Osteocyte (in vitro differentiated cells): ENCODE measurements at regions not wholly inside any gene's neighbourhood (a gene's known extent, or its start where the extent isn't known, plus 50 kb on each side); places are given as distances from the start of the nearest gene placed in this dataset.

Experiments
- DNase-seq: peaks from one replicate; pipeline ENCODE4 v3.0.0; 2021; ENCODE audit warnings: mixed read lengths; ENCODE audit not compliant: unreplicated experiment; ENCODE audit errors: extremely low spot score
- H3K27ac Mint-ChIP-seq: one replicate; pipeline ENCODE4 v1.8.0; 2021; ENCODE audit warnings: mild to moderate bottlenecking, mixed read lengths; ENCODE audit not compliant: unreplicated experiment
- H3K27me3 Mint-ChIP-seq: one replicate; pipeline ENCODE4 v1.8.0; 2021; ENCODE audit warnings: mixed read lengths; ENCODE audit not compliant: unreplicated experiment
- H3K36me3 Mint-ChIP-seq: one replicate; pipeline ENCODE4 v1.8.0; 2021; ENCODE audit warnings: mixed read lengths; ENCODE audit not compliant: unreplicated experiment
- H3K4me1 Mint-ChIP-seq: one replicate; pipeline ENCODE4 v1.8.0; 2021; ENCODE audit warnings: mixed read lengths; ENCODE audit not compliant: unreplicated experiment
- H3K4me3 Mint-ChIP-seq: one replicate; pipeline ENCODE4 v1.8.0; 2021; ENCODE audit warnings: mild to moderate bottlenecking, moderate library complexity, mixed read lengths; ENCODE audit not compliant: unreplicated experiment
- H3K9me3 Mint-ChIP-seq: one replicate; pipeline ENCODE4 v1.8.0; 2021; ENCODE audit warnings: mixed read lengths; ENCODE audit not compliant: unreplicated experiment
- CTCF ChIP-seq: fragments of 200-600 bp; sonication (generic); IDR thresholded peaks from 2 replicates; pipeline ENCODE4 v1.5.0; 2021; ENCODE audit warnings: antibody characterized with exemption, mild to moderate bottlenecking, moderate library complexity

- no peak overlapping the region for H3K27ac Mint-ChIP-seq
- no peaks in the 10 kb centered on the region for H3K27me3 Mint-ChIP-seq
These were observed 175.9 kb upstream of the KCND3 start for GRCh38 chr1:112165375-112165774.

GRCh38 chr1:112169517-112169916, 180.0 kb upstream of the KCND3 start:
- Mint-ChIP-seq H3K4me1 (no peaks in the 10 kb centered on the region), H3K4me3 (no peak overlapping the region), H3K27me3 (no peaks in the 10 kb centered on the region), H3K9me3 (peaks cover 4% of the 10 kb centered on the region), H3K27ac (no peak overlapping the region), H3K36me3 (no peaks in the 10 kb centered on the region)
- no peak for TF ChIP-seq CTCF
- no peak for DNase-seq

More at GRCh38 chr1:112165375-112165774, 175.9 kb upstream of the KCND3 start:
- no peak for DNase-seq
- Mint-ChIP-seq H3K9me3 (peaks cover 6% of the 10 kb centered on the region), H3K4me1 (no peaks in the 10 kb centered on the region), H3K4me3 (no peak overlapping the region), H3K36me3 (no peaks in the 10 kb centered on the region)
- no peak for TF ChIP-seq CTCF

- TF ChIP-seq CTCF = no peak
- no peaks in the 10 kb centered on the region for H3K27me3 Mint-ChIP-seq
These were observed 182.9 kb upstream of the KCND3 start for GRCh38 chr1:112172294-112172882.

GRCh38 chr1:112177314-112177713, 187.8 kb upstream of the KCND3 start:
- DNase-seq = no peak
- no peak overlapping the region for H3K27ac Mint-ChIP-seq
- H3K36me3 Mint-ChIP-seq = no peaks in the 10 kb centered on the region
- H3K27me3 Mint-ChIP-seq = no peaks in the 10 kb centered on the region
- H3K9me3 Mint-ChIP-seq = peaks cover under 1% of the 10 kb centered on the region
- no peak overlapping the region for H3K4me3 Mint-ChIP-seq
- no peaks in the 10 kb centered on the region for H3K4me1 Mint-ChIP-seq
- TF ChIP-seq CTCF = no peak

More at GRCh38 chr1:112172294-112172882, 182.9 kb upstream of the KCND3 start:
- Mint-ChIP-seq H3K9me3 (peaks cover 4% of the 10 kb centered on the region), H3K36me3 (no peaks in the 10 kb centered on the region), H3K4me1 (no peaks in the 10 kb centered on the region), H3K27ac (no peak overlapping the region), H3K4me3 (no peak overlapping the region)
- no peak for DNase-seq

- no peak for DNase-seq
- no peaks in the 10 kb centered on the region for H3K36me3 Mint-ChIP-seq
- H3K4me3 Mint-ChIP-seq = no peak overlapping the region
- peaks cover 4% of the 10 kb centered on the region for H3K27me3 Mint-ChIP-seq
- no peaks in the 10 kb centered on the region for H3K4me1 Mint-ChIP-seq
- TF ChIP-seq CTCF = no peak
- H3K9me3 Mint-ChIP-seq = no peaks in the 10 kb centered on the region
- H3K27ac Mint-ChIP-seq = no peak overlapping the region
These were observed 199.1 kb upstream of the KCND3 start for GRCh38 chr1:112188611-112189010.
